LNCaP clone FGC (cell line): ENCODE measurements at regions not wholly inside any gene's neighbourhood (a gene's known extent, or its start where the extent isn't known, plus 50 kb on each side); places are given as distances from the start of the nearest gene placed in this dataset.

ENCODE experiments used
- DNase-seq: peaks from one replicate; pipeline ENCODE4 v3.0.0-alpha.2; 2011; ENCODE audit warnings: low read depth
- H3K4me3 ChIP-seq: 2 replicates; pipeline ENCODE4 v1.5.1; 2011; ENCODE audit warnings: mild to moderate bottlenecking, low read depth, low read length, control low read depth
- TF ChIP-seq, protein P1 (sequence below): IDR thresholded peaks from 2 replicates; pipeline ENCODE4 v1.5.1; 2012; ENCODE audit warnings: mild to moderate bottlenecking; ENCODE audit not compliant: control insufficient read depth, insufficient read depth; ENCODE audit errors: extremely low read depth

DNA sequence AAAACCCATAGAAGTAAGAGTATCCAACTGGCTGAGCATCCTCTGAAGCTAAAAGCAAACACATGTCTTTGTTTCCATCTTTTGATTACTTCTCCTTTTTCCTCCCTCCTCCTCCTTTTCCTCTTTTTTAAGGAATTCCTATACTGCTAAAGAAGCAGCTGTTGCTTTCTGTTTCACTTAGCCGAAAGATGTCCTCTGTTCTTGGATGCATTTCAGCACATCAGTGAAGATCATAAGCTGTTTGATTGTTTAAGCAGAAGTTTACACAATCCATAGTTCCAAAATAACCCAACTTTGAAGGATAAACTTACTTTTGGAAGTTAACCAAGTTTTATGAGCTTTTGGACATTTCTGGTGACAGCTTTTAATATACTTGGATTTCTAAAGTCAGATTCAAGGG, 55.1 kb upstream of the TNIP3 start:
- no peak for DNase-seq
- H3K4me3 ChIP-seq = no peak overlapping the region
- TF ChIP-seq, protein P1, sequence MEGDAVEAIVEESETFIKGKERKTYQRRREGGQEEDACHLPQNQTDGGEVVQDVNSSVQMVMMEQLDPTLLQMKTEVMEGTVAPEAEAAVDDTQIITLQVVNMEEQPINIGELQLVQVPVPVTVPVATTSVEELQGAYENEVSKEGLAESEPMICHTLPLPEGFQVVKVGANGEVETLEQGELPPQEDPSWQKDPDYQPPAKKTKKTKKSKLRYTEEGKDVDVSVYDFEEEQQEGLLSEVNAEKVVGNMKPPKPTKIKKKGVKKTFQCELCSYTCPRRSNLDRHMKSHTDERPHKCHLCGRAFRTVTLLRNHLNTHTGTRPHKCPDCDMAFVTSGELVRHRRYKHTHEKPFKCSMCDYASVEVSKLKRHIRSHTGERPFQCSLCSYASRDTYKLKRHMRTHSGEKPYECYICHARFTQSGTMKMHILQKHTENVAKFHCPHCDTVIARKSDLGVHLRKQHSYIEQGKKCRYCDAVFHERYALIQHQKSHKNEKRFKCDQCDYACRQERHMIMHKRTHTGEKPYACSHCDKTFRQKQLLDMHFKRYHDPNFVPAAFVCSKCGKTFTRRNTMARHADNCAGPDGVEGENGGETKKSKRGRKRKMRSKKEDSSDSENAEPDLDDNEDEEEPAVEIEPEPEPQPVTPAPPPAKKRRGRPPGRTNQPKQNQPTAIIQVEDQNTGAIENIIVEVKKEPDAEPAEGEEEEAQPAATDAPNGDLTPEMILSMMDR = no peak

DNA sequence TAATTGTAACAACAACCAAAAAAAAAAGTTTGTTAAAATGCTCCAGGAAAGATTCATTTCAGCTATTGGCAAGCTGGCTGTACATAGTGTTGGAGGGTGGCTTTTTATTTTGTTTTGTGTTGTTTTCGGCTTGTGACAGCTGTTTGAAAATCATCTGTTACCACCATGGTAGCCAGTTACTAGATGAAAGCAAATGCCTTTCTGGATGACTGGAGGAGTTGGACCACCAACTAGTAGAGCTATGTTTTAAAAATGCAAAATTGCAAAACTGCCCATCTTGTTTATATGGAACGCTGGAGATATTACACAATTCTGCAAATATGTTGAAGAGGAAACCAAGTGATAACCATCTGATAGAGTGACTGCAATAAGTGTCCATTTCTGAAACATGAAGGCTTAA, 53.2 kb upstream of the TNIP3 start:
- DNase-seq = no peak
- no peak overlapping the region for H3K4me3 ChIP-seq
- TF ChIP-seq, protein P1 = no peak

DNA sequence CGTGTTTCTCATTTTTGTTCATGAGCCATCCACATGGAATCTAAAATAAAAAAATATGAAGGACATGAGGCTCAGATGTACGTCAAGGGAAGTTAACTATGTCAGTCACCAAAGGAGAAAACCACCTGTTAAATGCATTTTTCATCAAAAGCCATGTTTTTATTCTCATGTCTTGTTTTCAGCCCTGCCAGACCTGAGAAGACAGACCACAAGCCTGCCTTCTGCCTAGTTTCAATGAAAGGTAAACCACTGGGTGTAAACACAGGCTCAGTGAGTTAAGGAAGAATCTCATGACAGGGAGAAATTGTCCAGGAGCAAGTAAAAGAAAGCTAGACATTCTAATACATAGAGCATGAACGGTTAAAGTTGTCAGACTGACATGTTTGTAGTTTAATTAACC, 52.3 kb upstream of the TNIP3 start:
- TF ChIP-seq, protein P1 = no peak
- no peak for DNase-seq
- H3K4me3 ChIP-seq = no peak overlapping the region

DNA sequence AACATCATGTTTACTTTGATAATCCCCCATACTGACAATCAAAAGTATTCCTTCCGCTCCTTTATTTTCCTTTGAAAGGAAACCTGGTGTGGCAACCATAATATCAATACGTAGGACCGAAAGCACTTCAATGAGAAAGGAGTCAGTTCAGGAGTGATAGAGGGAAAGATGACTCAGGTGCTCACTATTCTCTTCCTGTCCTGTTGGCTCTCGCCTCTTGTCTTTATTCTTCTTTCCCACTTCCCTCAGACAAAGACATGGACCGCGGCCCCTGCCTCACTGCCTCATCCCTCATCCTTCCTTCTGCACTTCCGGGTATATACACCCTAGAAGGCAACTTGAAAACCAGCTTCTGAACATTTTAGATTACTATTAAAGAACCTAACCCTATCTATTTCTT, 49.8 kb upstream of the TNIP3 start:
- TF ChIP-seq, protein P1 = no peak
- H3K4me3 ChIP-seq = no peak overlapping the region
- DNase-seq = no peak
